GM20000 (cell line): ENCODE measurements at regions not wholly inside any gene's neighbourhood (a gene's known extent, or its start where the extent isn't known, plus 50 kb on each side); places are given as distances from the start of the nearest gene placed in this dataset.

Source experiments
- DNase-seq: peaks from one replicate; pipeline ENCODE4 v3.0.0; 2012; ENCODE audit warnings: low spot score
- TF ChIP-seq, protein P1 (sequence below): IDR thresholded peaks from 2 replicates; pipeline ENCODE4 v1.5.1; 2012; ENCODE audit warnings: mild to moderate bottlenecking, control low read depth; ENCODE audit errors: extremely low read depth, missing control alignments

DNA sequence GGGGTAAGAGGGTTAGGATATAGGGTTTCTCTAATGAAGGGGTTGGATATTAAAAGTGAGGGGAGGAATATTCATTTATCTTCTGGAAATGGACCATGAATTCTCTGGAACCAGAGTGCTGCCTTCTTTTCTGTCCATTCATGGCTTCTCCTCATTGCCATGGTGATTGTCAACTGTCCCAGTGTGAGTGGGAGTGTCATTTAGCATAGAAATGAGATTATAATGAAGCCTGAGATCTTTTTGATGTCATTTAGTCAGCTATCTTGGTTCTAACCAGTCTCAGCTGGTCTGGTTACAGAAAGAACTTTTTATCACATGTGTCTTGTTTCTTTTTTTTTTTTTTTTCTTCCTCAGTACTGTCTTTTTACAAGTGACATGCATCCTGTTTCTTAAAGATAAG, 497.3 kb upstream of the PITX2 start:
- TF ChIP-seq, protein P1, sequence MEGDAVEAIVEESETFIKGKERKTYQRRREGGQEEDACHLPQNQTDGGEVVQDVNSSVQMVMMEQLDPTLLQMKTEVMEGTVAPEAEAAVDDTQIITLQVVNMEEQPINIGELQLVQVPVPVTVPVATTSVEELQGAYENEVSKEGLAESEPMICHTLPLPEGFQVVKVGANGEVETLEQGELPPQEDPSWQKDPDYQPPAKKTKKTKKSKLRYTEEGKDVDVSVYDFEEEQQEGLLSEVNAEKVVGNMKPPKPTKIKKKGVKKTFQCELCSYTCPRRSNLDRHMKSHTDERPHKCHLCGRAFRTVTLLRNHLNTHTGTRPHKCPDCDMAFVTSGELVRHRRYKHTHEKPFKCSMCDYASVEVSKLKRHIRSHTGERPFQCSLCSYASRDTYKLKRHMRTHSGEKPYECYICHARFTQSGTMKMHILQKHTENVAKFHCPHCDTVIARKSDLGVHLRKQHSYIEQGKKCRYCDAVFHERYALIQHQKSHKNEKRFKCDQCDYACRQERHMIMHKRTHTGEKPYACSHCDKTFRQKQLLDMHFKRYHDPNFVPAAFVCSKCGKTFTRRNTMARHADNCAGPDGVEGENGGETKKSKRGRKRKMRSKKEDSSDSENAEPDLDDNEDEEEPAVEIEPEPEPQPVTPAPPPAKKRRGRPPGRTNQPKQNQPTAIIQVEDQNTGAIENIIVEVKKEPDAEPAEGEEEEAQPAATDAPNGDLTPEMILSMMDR = no peak
- DNase-seq = no peak

DNA sequence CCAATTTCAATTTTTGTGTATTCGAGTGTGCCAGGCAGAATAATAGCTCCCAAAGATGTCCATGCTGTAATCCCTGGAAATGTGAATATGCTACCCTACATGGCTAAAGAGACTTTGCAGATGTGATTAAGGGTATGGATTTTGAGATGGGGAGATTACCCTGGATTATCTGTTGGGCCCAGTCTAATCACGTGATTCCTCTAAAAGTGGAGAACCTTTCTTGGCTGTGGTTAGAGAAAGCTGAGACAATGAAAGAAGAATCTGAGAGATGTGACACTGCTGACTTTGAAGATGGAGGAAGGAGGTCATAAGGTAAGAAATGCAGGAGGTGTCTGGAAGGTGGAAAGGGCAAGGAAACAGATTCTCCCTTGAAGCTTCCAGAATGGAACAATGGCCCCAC, 503.5 kb upstream of the PITX2 start:
- no peak for DNase-seq
- TF ChIP-seq, protein P1 = no peak

DNA sequence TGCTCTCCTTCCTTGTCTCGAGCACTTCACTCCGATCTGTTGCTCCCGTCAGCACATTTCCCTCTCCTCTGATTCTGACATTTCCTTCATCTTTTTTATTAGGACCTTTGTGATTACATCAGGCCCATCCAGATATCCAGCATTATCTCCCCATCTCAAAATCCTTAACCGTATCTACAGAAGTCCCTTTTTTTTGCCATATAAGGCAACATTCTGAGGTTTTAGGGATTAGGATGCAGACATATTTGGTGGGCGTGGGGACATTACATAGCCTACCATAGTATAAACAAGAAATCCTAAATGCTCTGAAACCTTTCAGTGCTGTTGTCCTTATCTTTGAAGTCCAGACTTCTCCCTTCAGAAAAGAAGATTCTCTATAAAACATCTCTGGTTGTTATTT, 505.0 kb upstream of the PITX2 start:
- TF ChIP-seq, protein P1 = no peak
- no peak for DNase-seq

DNA sequence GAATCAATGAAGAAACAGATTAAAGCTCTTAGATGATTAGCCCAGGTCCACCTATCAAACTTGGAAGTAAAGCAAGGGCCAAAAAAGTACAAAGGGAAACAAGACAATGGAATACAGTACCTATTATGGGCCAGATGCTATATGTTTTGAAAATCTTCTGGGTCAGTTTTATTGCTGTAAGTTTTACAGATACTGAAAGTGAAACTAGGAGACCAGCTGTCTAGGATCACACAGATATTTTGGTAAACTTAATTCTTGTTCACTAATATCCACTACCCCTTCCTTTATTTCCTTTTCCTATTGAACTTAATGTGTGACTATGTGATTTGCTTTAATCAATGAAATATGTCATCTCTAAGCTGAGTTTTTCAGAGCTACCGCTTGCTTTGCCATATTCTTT, 505.4 kb upstream of the PITX2 start:
- DNase-seq = no peak
- TF ChIP-seq, protein P1 = no peak

DNA sequence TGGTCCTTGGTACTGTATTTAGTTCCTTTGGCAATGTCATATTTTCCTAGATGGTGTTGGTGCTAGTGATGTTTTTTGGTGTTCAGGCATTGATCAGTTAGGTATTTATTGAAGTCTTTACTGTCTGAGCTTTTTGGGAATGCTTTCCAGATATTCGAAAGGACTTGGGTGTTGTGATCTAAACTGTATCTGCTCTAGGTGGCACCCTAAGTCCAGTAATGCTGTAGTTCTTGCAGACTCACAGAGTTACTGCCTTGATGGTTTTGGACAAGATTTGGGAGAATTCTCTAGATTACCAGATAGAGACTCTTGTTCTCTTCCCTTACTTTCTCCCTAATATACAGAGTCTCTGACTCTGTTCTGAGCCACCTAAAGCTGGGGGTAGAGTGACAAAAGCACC, 513.6 kb upstream of the PITX2 start:
- TF ChIP-seq, protein P1 = no peak
- DNase-seq = no peak

DNA sequence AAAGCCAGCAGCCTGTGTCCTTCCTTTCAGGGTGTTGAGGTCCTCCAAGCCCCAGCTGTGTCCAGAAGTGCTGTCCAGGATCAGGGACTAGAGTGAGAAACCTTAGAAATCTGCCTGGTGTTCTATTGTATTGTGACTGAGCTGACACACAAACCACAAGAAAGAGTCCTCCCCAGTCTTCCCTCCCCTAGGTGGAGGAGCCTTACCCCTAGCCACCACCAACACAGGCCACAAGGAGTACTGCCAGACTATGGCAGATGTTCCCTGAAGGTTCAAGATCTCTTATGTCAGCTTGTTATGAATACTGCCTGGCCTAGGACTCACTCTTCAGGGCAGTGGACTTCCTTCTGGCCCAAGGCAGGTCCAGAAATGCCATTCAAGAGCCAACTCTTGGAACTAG, 514.1 kb upstream of the PITX2 start:
- no peak for DNase-seq
- TF ChIP-seq, protein P1 = no peak

DNA sequence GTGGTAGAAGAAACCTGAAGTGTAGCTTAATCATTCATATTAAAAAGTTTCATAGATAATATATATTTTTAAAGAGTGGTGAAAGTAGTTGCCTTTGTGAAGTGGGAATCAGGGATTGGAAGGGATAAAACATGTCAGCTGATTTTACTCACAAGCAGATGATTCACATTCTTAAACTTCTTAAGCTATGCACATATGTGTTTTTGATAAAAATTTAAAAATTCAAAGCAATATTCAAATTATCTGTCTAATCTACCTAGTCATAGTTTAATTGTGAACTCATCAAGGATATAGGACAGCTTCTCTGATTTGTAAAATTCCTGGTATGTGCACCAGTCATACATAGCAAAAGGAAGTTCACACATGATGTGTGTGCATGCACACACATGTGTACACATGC, 520.6 kb upstream of the PITX2 start:
- DNase-seq = no peak
- TF ChIP-seq, protein P1 = no peak
